CD14-positive monocyte (primary cell): ENCODE measurements at regions not wholly inside any gene's neighbourhood (a gene's known extent, or its start where the extent isn't known, plus 50 kb on each side); places are given as distances from the start of the nearest gene placed in this dataset.

Source experiments
- DNase-seq, 3 donors: peaks; one replicate each; pipeline ENCODE4 v3.0.0-alpha.2; 2011 to 2022
- H2AFZ ChIP-seq: 2 replicates; pipeline ENCODE4 v1.6.0; 2012; ENCODE audit warnings: mild to moderate bottlenecking, low read depth, low read length, inconsistent platforms; ENCODE audit not compliant: insufficient read depth, poor library complexity, severe bottlenecking
- H3K27ac ChIP-seq, 2 donors: 1 replicate in 1 of 2; 2 replicates in 1 of 2; pipeline ENCODE4 v1.5.1; 2012 to 2013; ENCODE audit warnings: low read length in 2 of 2, control low read depth in 1 of 2, inconsistent platforms in 1 of 2, low read depth in 1 of 2, mild to moderate bottlenecking in 1 of 2
- H3K27me3 ChIP-seq, 2 donors: one replicate each; pipeline versions ENCODE4 v1.6.0 to v1.6.1; 2011 to 2013; ENCODE audit warnings: low read length in 2 of 2; ENCODE audit not compliant: control insufficient read depth in 2 of 2, insufficient read depth in 2 of 2
- H3K36me3 ChIP-seq, 2 donors: replicated peaks in 1 of 2; 1 replicate in 1 of 2; 2 replicates in 1 of 2; pipeline versions ENCODE4 v1.5.1 to v1.6.1; 2012 to 2013; ENCODE audit warnings: low read length in 2 of 2, control low read depth in 1 of 2, inconsistent platforms in 1 of 2, mild to moderate bottlenecking in 1 of 2; ENCODE audit not compliant: insufficient read depth in 2 of 2, control insufficient read depth in 1 of 2
- H3K4me1 ChIP-seq, 2 donors: 1 replicate in 1 of 2; 2 replicates in 1 of 2; pipeline versions ENCODE4 v1.5.1 to v1.6.1; 2012 to 2013; ENCODE audit warnings: low read length in 2 of 2, control low read depth in 1 of 2, inconsistent platforms in 1 of 2, mild to moderate bottlenecking in 1 of 2, moderate library complexity in 1 of 2; ENCODE audit not compliant: insufficient read depth in 2 of 2, control insufficient read depth in 1 of 2
- H3K4me2 ChIP-seq: replicated peaks from 2 replicates; pipeline ENCODE3; 2012; ENCODE audit warnings: low read length, moderate library complexity, mild to moderate bottlenecking; ENCODE audit not compliant: poor library complexity, severe bottlenecking; ENCODE audit errors: extremely low read depth
- H3K4me3 ChIP-seq, 3 experiments: fragments of 200-600 bp in 1 of 3; sonication (generic) in 1 of 3; replicated peaks in 1 of 3; 1 replicate in 2 of 3; 2 replicates in 1 of 3; pipeline ENCODE4 v1.5.1; 2011 to 2013; ENCODE audit warnings: low read length in 3 of 3, mild to moderate bottlenecking in 3 of 3, control low read depth in 2 of 3, low read depth in 2 of 3, inconsistent platforms in 1 of 3, moderate library complexity in 1 of 3
- H3K79me2 ChIP-seq: 2 replicates; pipeline ENCODE4 v1.6.0; 2012; ENCODE audit warnings: mild to moderate bottlenecking, control low read depth, inconsistent platforms, low read length, moderate library complexity; ENCODE audit not compliant: insufficient read depth
- H3K9ac ChIP-seq: 2 replicates; pipeline ENCODE4 v1.6.0; 2017; ENCODE audit warnings: low read length, mild to moderate bottlenecking; ENCODE audit not compliant: insufficient read depth, poor library complexity, severe bottlenecking
- H3K9me3 ChIP-seq, 2 donors: replicated peaks in 1 of 2; 1 replicate in 1 of 2; 2 replicates in 1 of 2; pipeline versions ENCODE4 v1.5.1 to v1.6.1; 2012 to 2013; ENCODE audit warnings: low read length in 2 of 2, control low read depth in 1 of 2; ENCODE audit not compliant: control insufficient read depth in 1 of 2, insufficient read depth in 1 of 2
- H4K20me1 ChIP-seq: 2 replicates; pipeline ENCODE4 v1.6.0; 2012; ENCODE audit warnings: mild to moderate bottlenecking, low read length, control low read depth, moderate library complexity; ENCODE audit not compliant: insufficient read depth
- H3K27ac Mint-ChIP-seq, 7 donors: one replicate each; pipeline ENCODE4 v1.8.0; 2020; ENCODE audit warnings: mild to moderate bottlenecking in 7 of 7, mixed read lengths in 7 of 7, moderate library complexity in 6 of 7, inconsistent platforms in 2 of 7
- H3K27me3 Mint-ChIP-seq, 3 donors: one replicate each; pipeline ENCODE4 v1.8.0; 2021 to 2022; ENCODE audit warnings: low read depth in 3 of 3, mild to moderate bottlenecking in 3 of 3, mixed read lengths in 3 of 3, moderate library complexity in 3 of 3, inconsistent platforms in 1 of 3
- H3K36me3 Mint-ChIP-seq, 2 donors: one replicate each; pipeline ENCODE4 v1.8.0; 2020; ENCODE audit warnings: mixed read lengths in 2 of 2, inconsistent platforms in 1 of 2, mild to moderate bottlenecking in 1 of 2
- H3K4me1 Mint-ChIP-seq: one replicate; pipeline ENCODE4 v1.8.0; 2020; ENCODE audit warnings: mild to moderate bottlenecking, mixed read lengths
- H3K4me3 Mint-ChIP-seq, 2 donors: one replicate each; pipeline ENCODE4 v1.8.0; 2020; ENCODE audit warnings: mild to moderate bottlenecking in 2 of 2, mixed read lengths in 2 of 2, moderate library complexity in 1 of 2
- H3K9me3 Mint-ChIP-seq, 7 donors: one replicate each; pipeline ENCODE4 v1.8.0; 2020 to 2022; ENCODE audit warnings: mixed read lengths in 7 of 7, mild to moderate bottlenecking in 6 of 7, moderate library complexity in 6 of 7, inconsistent platforms in 2 of 7
- CTCF ChIP-seq: fragments of 200-600 bp; IDR thresholded peaks from one replicate; pipeline ENCODE4 v1.8.0; 2022; ENCODE audit warnings: antibody characterized with exemption, mild to moderate bottlenecking
- WGBS: methylation state at CpG from one replicate; pipeline ENCODE4 v1.1.5; 2013; ENCODE audit warnings: missing lambda C conversion rate; ENCODE audit not compliant: insufficient coverage; 5-methylcytosine and 5-hydroxymethylcytosine counted together
- intact Hi-C, 2 donors: fragments of 100-400 bp; cut with micrococcal nuclease; formaldehyde crosslinking; loops; one replicate each; pipeline versions ENCODE4 v1.15.0 to v1.15.1; 2023

GRCh38 chr1:219988387-219988786, 57.9 kb downstream of the EPRS1 start:
- H3K27me3 ChIP-seq, result no peaks in the 10 kb centered on the region
- no peaks in the 10 kb centered on the region for H4K20me1 ChIP-seq
- no peak overlapping the region for H3K4me2 ChIP-seq
- peaks cover 2% of the 10 kb centered on the region for H3K4me1 Mint-ChIP-seq
- H3K4me3 ChIP-seq, result no peak overlapping the region
- no peak overlapping the region for H2AFZ ChIP-seq
- H3K4me1 ChIP-seq, result no peaks in the 10 kb centered on the region
- intact Hi-C loops, result no loop called here
- DNase-seq, result no peak
- no peak for TF ChIP-seq CTCF
- peaks cover 49 to 72% of the 10 kb centered on the region in 2 donors for H3K36me3 ChIP-seq
- WGBS, result no CpG with 5 or more reads among the region's 5 CpGs
- H3K27ac ChIP-seq, result peak overlapping the region in 1 of 2 donors; percentile 7
- no peak overlapping the region for H3K9ac ChIP-seq
- no peaks in the 10 kb centered on the region for H3K9me3 Mint-ChIP-seq
- H3K9me3 ChIP-seq, result no peaks in the 10 kb centered on the region
- H3K27me3 Mint-ChIP-seq, result no peaks in the 10 kb centered on the region
- no peak overlapping the region for H3K4me3 Mint-ChIP-seq
- H3K27ac Mint-ChIP-seq, result peak overlapping the region in 3 of 7 donors; percentile 8 to 67 (median 48)
- H3K36me3 Mint-ChIP-seq, result peaks cover 46 to 63% of the 10 kb centered on the region in 2 donors
- no peaks in the 10 kb centered on the region for H3K79me2 ChIP-seq

GRCh38 chr1:219987325-219987724, 59.0 kb upstream of the SLC30A10 start:
- Histone ChIP-seq H3K27ac (no peak overlapping the region), H3K4me1 (no peaks in the 10 kb centered on the region), H3K4me3 (no peak overlapping the region), H3K36me3 (peaks cover 50 to 73% of the 10 kb centered on the region in 2 donors), H3K79me2 (no peaks in the 10 kb centered on the region), H3K9ac (no peak overlapping the region), H3K4me2 (no peak overlapping the region), H3K9me3 (no peaks in the 10 kb centered on the region), H3K27me3 (no peaks in the 10 kb centered on the region), H4K20me1 (no peaks in the 10 kb centered on the region), H2AFZ (no peak overlapping the region)
- H3K4me3 Mint-ChIP-seq, result no peak overlapping the region
- DNase-seq, result no peak
- H3K27ac Mint-ChIP-seq, result peak overlapping the region in 2 of 7 donors; percentile 29 to 55
- H3K4me1 Mint-ChIP-seq, result peaks cover 2% of the 10 kb centered on the region
- no CpG with 5 or more reads among the region's 2 CpGs for WGBS
- H3K36me3 Mint-ChIP-seq, result peaks cover 45 to 59% of the 10 kb centered on the region in 2 donors
- intact Hi-C loops, result no loop called here
- no peak for TF ChIP-seq CTCF
- H3K27me3 Mint-ChIP-seq, result no peaks in the 10 kb centered on the region
- H3K9me3 Mint-ChIP-seq, result no peaks in the 10 kb centered on the region
